Neuronal stem cell (in vitro differentiated cells): ENCODE measurements at regions not wholly inside any gene's neighbourhood (a gene's known extent, or its start where the extent isn't known, plus 50 kb on each side); places are given as distances from the start of the nearest gene placed in this dataset.

Experiments
- DNase-seq: peaks from one replicate; pipeline ENCODE4 v3.0.0-alpha.2; 2013; ENCODE audit warnings: low spot score
- H2AFZ ChIP-seq: one replicate; pipeline ENCODE4 v1.6.1; 2013; ENCODE audit warnings: mild to moderate bottlenecking, low read length, inconsistent platforms
- H2AK5ac ChIP-seq: 2 replicates; pipeline ENCODE4 v1.6.1; 2013; ENCODE audit warnings: low read depth, mild to moderate bottlenecking, inconsistent platforms, low read length, moderate library complexity, mixed read lengths
- H2BK120ac ChIP-seq: 2 replicates; pipeline ENCODE4 v1.6.1; 2013; ENCODE audit warnings: low read depth, mild to moderate bottlenecking, inconsistent platforms, low read length, moderate library complexity, mixed read lengths
- H2BK12ac ChIP-seq: one replicate; pipeline ENCODE4 v1.6.1; 2013; ENCODE audit warnings: low read length, inconsistent platforms
- H2BK15ac ChIP-seq: 2 replicates; pipeline ENCODE4 v1.6.1; 2013; ENCODE audit warnings: mild to moderate bottlenecking, low read length, inconsistent platforms, mixed read lengths
- H2BK5ac ChIP-seq: one replicate; pipeline ENCODE4 v1.6.1; 2013; ENCODE audit warnings: inconsistent platforms, mild to moderate bottlenecking, low read length, moderate library complexity
- H3K14ac ChIP-seq: one replicate; pipeline ENCODE4 v1.6.1; 2013; ENCODE audit warnings: low read length, inconsistent platforms
- H3K18ac ChIP-seq: 2 replicates; pipeline ENCODE4 v1.6.1; 2013; ENCODE audit warnings: low read length, inconsistent platforms
- H3K23ac ChIP-seq: 2 replicates; pipeline ENCODE4 v1.6.1; 2013; ENCODE audit warnings: low read depth, mild to moderate bottlenecking, mixed read lengths, low read length, inconsistent platforms; ENCODE audit not compliant: poor library complexity
- H3K27ac ChIP-seq: replicated peaks from 3 replicates; pipeline ENCODE4 v1.5.1; 2013; ENCODE audit warnings: low read length, inconsistent platforms
- H3K27me3 ChIP-seq, 3 experiments: 2 replicates each; pipeline ENCODE4 v1.6.1; 2013; ENCODE audit warnings: low read length in 3 of 3, mild to moderate bottlenecking in 2 of 3, inconsistent platforms in 1 of 3, low read depth in 1 of 3, mixed read lengths in 1 of 3, moderate library complexity in 1 of 3; ENCODE audit not compliant: control insufficient read depth in 3 of 3, insufficient read depth in 3 of 3
- H3K36me3 ChIP-seq, 2 donors: replicated peaks in 1 of 2; 2 replicates each; pipeline ENCODE4 v1.6.1; 2013; ENCODE audit warnings: low read length in 2 of 2; ENCODE audit not compliant: control insufficient read depth in 2 of 2, insufficient read depth in 2 of 2
- H3K4ac ChIP-seq: 2 replicates; pipeline ENCODE4 v1.6.1; 2013; ENCODE audit warnings: inconsistent platforms, mild to moderate bottlenecking, low read length, moderate library complexity
- H3K4me1 ChIP-seq, 2 donors: 1 replicate in 1 of 2; 2 replicates in 1 of 2; pipeline ENCODE4 v1.6.1; 2013; ENCODE audit warnings: low read length in 2 of 2, low read depth in 1 of 2; ENCODE audit not compliant: control insufficient read depth in 2 of 2, insufficient read depth in 1 of 2
- H3K4me2 ChIP-seq: one replicate; pipeline ENCODE4 v1.6.1; 2013; ENCODE audit warnings: mild to moderate bottlenecking, low read length, inconsistent platforms; ENCODE audit not compliant: insufficient read depth, poor library complexity, severe bottlenecking
- H3K4me3 ChIP-seq, 2 donors: 2 replicates each; pipeline ENCODE4 v1.5.1; 2013; ENCODE audit warnings: low read length in 2 of 2, mild to moderate bottlenecking in 2 of 2, inconsistent platforms in 1 of 2, moderate library complexity in 1 of 2
- H3K79me1 ChIP-seq: one replicate; pipeline ENCODE4 v1.6.1; 2013; ENCODE audit warnings: low read depth, mild to moderate bottlenecking, inconsistent platforms, low read length, moderate library complexity
- H3K9ac ChIP-seq: one replicate; pipeline ENCODE4 v1.6.1; 2013; ENCODE audit warnings: mild to moderate bottlenecking, low read depth, low read length, inconsistent platforms; ENCODE audit not compliant: poor library complexity
- H3K9me3 ChIP-seq, 2 donors: replicated peaks in 1 of 2; 2 replicates each; pipeline versions ENCODE3 to v1.6.1; 2013; ENCODE audit warnings: low read length in 2 of 2, mild to moderate bottlenecking in 2 of 2, inconsistent platforms in 1 of 2, low read depth in 1 of 2, mixed read lengths in 1 of 2, moderate library complexity in 1 of 2; ENCODE audit not compliant: control insufficient read depth in 2 of 2, insufficient read depth in 1 of 2
- H4K8ac ChIP-seq: one replicate; pipeline ENCODE4 v1.6.1; 2013; ENCODE audit warnings: low read depth, mild to moderate bottlenecking, inconsistent platforms, low read length, moderate library complexity
- H4K91ac ChIP-seq: one replicate; pipeline ENCODE4 v1.6.1; 2013; ENCODE audit warnings: low read length, low read depth, mild to moderate bottlenecking, inconsistent platforms; ENCODE audit not compliant: poor library complexity
- WGBS, 2 donors: extraction: QIAGEN DNeasy Blood & Tissue Kit; methylation state at CpG; one replicate each; pipeline ENCODE4 v1.1.7; 2013; ENCODE audit warnings: missing lambda C conversion rate in 2 of 2, mixed read lengths in 1 of 2; ENCODE audit not compliant: insufficient read length in 2 of 2, insufficient replicate concordance in 1 of 2; ENCODE audit errors: extremely low coverage in 2 of 2; 5-methylcytosine and 5-hydroxymethylcytosine counted together

DNA sequence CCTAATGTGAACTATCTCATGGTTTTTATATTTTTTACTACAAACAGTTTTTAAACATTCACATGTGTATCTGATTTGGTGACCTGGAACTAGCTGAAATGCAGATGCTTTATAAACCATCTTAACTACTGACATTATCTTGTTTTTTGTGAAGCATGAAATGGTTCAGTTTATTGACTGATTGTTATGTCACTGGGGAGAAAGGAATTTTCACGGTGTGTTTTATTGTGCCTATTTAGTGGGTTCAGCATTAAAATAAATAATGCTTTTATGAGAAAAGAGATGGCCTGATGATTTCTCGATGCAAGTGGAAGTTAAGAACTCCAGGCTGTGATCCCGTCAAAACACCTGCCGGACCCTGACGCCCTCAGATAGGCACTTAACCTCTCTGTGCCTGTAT is 79.9 kb upstream of the KIF26B start:
- Histone ChIP-seq H4K91ac (no peak overlapping the region), H3K4me1 (no peaks in the 10 kb centered on the region), H3K18ac (no peak overlapping the region), H2BK12ac (no peak overlapping the region), H3K36me3 (no peaks in the 10 kb centered on the region), H2BK5ac (no peak overlapping the region), H3K4me2 (no peak overlapping the region), H2BK15ac (no peak overlapping the region), H3K14ac (no peak overlapping the region), H3K27ac (no peak overlapping the region), H3K4ac (no peak overlapping the region), H3K9me3 (peaks cover 4 to 15% of the 10 kb centered on the region in 2 donors), H3K23ac (no peak overlapping the region), H3K9ac (no peak overlapping the region), H3K79me1 (no peaks in the 10 kb centered on the region), H3K27me3 (no peaks in the 10 kb centered on the region), H2AFZ (no peak overlapping the region), H3K4me3 (no peak overlapping the region), H4K8ac (no peak overlapping the region), H2AK5ac (no peak overlapping the region), H2BK120ac (no peak overlapping the region)
- no CpG with 5 or more reads among the region's 5 CpGs for WGBS, 2 donors
- DNase-seq, result no peak

DNA sequence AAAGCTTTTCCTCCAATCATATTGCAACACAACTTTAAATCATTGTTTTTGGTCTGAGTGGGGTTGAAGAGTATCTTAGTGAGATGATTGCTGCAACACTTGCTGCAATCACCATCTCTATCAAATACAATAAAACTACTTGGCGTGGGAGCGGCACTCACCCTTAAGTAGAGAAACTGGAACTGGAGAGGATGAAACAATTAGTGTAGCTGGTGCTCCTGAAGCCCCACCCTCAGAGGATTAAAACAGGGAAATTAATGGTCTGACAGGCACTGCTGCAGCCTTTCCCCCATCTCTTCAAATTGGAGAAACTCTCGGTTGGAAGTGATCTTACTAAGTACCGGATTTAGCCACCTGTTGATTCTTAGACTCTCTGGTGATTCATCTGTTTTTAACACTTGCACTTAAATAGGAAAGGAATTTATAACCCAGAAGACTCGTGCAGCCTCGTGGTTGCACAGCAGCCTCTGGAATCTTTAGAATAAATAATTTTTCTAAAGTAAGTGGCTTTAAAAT is 80.5 kb upstream of the KIF26B start:
- no peak overlapping the region for H3K4ac ChIP-seq
- H4K91ac ChIP-seq, result no peak overlapping the region
- DNase-seq, result peak; percentile 15
- H4K8ac ChIP-seq, result no peak overlapping the region
- no CpG with 5 or more reads among the region's 6 CpGs for WGBS, 2 donors
- H3K9me3 ChIP-seq, result peaks cover 4 to 15% of the 10 kb centered on the region in 2 donors
- H3K27me3 ChIP-seq, result no peaks in the 10 kb centered on the region
- no peak overlapping the region for H3K14ac ChIP-seq
- no peak overlapping the region for H3K9ac ChIP-seq
- H3K27ac ChIP-seq, result no peak overlapping the region
- H2BK15ac ChIP-seq, result no peak overlapping the region
- no peaks in the 10 kb centered on the region for H3K4me1 ChIP-seq
- no peak overlapping the region for H2AFZ ChIP-seq
- H3K36me3 ChIP-seq, result no peaks in the 10 kb centered on the region
- no peak overlapping the region for H2AK5ac ChIP-seq
- H3K23ac ChIP-seq, result no peak overlapping the region
- no peak overlapping the region for H2BK120ac ChIP-seq
- no peak overlapping the region for H3K4me2 ChIP-seq
- no peak overlapping the region for H2BK5ac ChIP-seq
- H3K18ac ChIP-seq, result no peak overlapping the region
- no peak overlapping the region for H3K4me3 ChIP-seq
- no peak overlapping the region for H2BK12ac ChIP-seq
- H3K79me1 ChIP-seq, result no peaks in the 10 kb centered on the region

DNA sequence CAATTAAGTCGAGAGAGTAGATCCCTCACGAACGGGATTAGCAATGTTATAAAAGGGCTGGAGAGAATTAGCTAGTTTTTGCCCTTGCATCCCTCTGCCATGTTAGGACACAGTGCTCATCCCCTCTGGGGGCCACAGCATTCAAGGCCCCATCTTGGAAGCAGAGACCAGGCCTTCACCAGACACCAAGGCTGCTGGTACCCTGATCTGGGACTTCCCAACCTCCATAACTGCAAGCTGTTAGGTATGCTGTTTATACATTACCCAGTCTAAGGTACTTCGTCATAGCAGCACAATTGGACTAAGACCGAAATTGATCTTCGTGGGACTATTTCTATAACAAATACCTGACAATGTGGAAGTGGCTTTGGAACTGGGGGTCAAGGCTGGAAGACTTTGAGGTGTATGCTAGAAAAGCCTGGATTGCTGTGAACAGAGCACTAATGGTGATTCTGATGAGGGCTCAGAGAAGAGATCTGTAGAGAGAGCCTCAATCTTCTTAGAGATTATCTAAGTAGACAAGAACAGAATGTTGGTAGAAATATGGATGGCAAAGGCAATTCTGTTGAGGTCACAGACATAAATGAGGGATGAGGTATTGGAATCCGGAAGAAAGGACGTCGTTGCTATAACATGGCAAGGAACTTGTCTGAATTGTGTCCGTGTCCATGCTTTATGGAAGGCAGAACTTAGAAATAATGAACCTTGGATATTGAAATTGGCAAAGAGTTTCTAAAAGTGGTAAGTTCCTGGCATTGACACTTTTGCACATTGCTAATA is 83.8 kb upstream of the KIF26B start:
- H3K4ac ChIP-seq, result no peak overlapping the region
- H3K4me1 ChIP-seq, result no peaks in the 10 kb centered on the region
- no peak overlapping the region for H3K23ac ChIP-seq
- no peak overlapping the region for H2AFZ ChIP-seq
- no peaks in the 10 kb centered on the region for H3K36me3 ChIP-seq
- H2BK12ac ChIP-seq, result no peak overlapping the region
- no peak overlapping the region for H3K14ac ChIP-seq
- H2BK120ac ChIP-seq, result no peak overlapping the region
- H2BK5ac ChIP-seq, result no peak overlapping the region
- no peaks in the 10 kb centered on the region for H3K79me1 ChIP-seq
- H3K9ac ChIP-seq, result no peak overlapping the region
- no peak overlapping the region for H2AK5ac ChIP-seq
- H3K27me3 ChIP-seq, result no peaks in the 10 kb centered on the region
- WGBS, 2 donors, result no CpG with 5 or more reads among the region's 10 CpGs
- peaks cover 4 to 10% of the 10 kb centered on the region in 2 donors for H3K9me3 ChIP-seq
- H4K91ac ChIP-seq, result no peak overlapping the region
- H4K8ac ChIP-seq, result no peak overlapping the region
- no peak overlapping the region for H3K18ac ChIP-seq
- no peak overlapping the region for H3K4me3 ChIP-seq
- no peak overlapping the region for H3K4me2 ChIP-seq
- no peak overlapping the region for H2BK15ac ChIP-seq
- no peak overlapping the region for H3K27ac ChIP-seq
- no peak for DNase-seq

DNA sequence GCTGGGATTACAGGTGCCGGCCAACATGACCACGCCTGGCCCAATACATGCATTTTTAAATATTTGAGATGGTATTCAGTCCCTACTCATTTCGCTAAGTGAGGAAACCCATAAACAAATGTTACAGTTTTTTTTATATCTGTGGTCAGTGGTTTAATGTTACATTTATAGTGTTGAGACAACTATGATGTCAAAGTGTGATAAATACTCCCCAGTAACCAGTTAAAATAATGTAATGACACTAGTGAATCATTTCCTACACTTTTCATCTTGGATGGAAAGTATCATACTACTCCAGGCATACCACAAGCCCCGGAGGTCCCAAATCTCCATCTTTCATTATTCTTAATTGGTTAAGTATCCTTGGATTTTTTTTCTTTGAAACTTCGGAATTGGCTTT is 87.5 kb upstream of the KIF26B start:
- no peak overlapping the region for H2BK120ac ChIP-seq
- no peak overlapping the region for H4K8ac ChIP-seq
- no peak overlapping the region for H2BK12ac ChIP-seq
- H3K4ac ChIP-seq, result no peak overlapping the region
- no peak overlapping the region for H4K91ac ChIP-seq
- no peaks in the 10 kb centered on the region for H3K4me1 ChIP-seq
- no peak overlapping the region for H2AFZ ChIP-seq
- no peak overlapping the region for H3K9ac ChIP-seq
- H3K36me3 ChIP-seq, result no peaks in the 10 kb centered on the region
- no peak overlapping the region for H2BK5ac ChIP-seq
- no peak overlapping the region for H2BK15ac ChIP-seq
- H3K14ac ChIP-seq, result no peak overlapping the region
- no peak overlapping the region for H3K4me3 ChIP-seq
- no peaks in the 10 kb centered on the region for H3K79me1 ChIP-seq
- WGBS, 2 donors, result no CpG with 5 or more reads among the region's 5 CpGs
- H3K4me2 ChIP-seq, result no peak overlapping the region
- no peak overlapping the region for H3K27ac ChIP-seq
- H3K23ac ChIP-seq, result no peak overlapping the region
- no peak for DNase-seq
- no peak overlapping the region for H3K18ac ChIP-seq
- peaks cover 0 to 4% of the 10 kb centered on the region in 2 donors for H3K9me3 ChIP-seq
- no peak overlapping the region for H2AK5ac ChIP-seq
- H3K27me3 ChIP-seq, result no peaks in the 10 kb centered on the region
